ENCODE measurements at regions not wholly inside any gene's neighbourhood (a gene's known extent, or its start where the extent isn't known, plus 50 kb on each side); places are given as distances from the start of the nearest gene placed in this dataset.

DNA sequence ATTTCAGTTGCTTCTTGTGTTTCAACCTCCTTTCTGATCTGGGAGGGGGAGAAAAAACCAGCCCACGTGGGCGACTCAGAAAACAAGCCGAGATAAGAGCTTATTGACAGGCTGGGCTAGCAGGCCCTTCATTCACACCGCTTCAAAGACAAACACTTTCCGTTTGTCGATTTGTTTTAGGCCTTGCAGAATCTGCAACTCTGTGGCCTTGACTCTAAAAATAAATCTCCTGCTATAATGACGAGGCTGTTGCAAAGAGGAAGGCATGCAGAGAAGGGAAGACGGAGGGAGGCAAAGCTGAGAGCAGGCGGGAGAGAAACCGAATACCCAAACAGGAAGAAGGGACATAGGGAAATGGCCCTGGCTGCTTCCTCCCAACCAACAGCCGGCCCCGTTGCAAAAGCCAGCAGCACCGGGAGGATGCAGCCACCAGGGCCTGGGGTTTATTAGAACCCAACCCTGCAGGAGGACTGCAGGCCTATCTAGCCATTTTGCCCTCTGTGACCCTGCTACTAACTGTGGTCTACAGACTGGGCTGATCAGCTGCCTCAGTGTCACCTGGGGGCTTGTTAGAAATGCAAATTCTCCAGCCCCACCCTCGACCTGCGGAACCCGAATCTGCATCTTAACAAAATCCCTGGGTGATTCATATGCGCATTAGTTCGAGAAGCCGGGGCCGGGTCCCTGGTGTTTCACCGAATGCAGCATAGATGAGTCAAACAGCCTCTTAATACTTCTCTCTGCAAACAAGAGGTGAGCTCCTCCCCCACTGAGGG, 325.5 kb downstream of the BCOR start:
- TF ChIP-seq, protein P1, sequence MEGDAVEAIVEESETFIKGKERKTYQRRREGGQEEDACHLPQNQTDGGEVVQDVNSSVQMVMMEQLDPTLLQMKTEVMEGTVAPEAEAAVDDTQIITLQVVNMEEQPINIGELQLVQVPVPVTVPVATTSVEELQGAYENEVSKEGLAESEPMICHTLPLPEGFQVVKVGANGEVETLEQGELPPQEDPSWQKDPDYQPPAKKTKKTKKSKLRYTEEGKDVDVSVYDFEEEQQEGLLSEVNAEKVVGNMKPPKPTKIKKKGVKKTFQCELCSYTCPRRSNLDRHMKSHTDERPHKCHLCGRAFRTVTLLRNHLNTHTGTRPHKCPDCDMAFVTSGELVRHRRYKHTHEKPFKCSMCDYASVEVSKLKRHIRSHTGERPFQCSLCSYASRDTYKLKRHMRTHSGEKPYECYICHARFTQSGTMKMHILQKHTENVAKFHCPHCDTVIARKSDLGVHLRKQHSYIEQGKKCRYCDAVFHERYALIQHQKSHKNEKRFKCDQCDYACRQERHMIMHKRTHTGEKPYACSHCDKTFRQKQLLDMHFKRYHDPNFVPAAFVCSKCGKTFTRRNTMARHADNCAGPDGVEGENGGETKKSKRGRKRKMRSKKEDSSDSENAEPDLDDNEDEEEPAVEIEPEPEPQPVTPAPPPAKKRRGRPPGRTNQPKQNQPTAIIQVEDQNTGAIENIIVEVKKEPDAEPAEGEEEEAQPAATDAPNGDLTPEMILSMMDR (IDR thresholded peaks at IDR 0.05) = no peak
- no peak for DNase-seq (ENCODE audit: low spot score)
- no peaks in the 10 kb centered on the region for H3K9me3 ChIP-seq
- H3K27me3 ChIP-seq = no peaks in the 10 kb centered on the region
- peaks cover 0 to 8% of the 10 kb centered on the region in 2 donors for H3K4me1 ChIP-seq
- no peaks in the 10 kb centered on the region for H3K36me3 ChIP-seq
- no peak overlapping the region for H3K4me3 ChIP-seq
- H3K27ac ChIP-seq = peak overlapping the region in 1 of 2 donors; percentile 45

DNA sequence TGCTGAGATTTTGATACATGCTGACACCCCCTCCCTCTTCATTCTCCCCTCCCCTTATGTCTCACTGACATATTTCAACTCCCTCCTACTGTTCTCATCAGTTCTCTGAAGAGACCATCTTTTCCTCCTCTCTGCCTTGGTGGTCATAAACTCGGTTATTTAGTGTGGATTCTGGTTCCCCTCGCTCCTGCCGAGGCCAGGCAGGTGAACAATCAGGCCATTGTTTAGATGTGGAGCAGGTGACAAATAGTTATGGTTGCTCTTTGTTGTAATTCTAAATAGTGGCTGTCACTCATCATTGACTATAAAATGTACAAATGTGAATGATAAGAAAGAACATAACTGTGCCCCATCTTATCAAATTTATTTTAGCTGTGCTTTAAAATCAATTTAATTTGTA, 324.6 kb downstream of the BCOR start:
- TF ChIP-seq, protein P1 (IDR thresholded peaks at IDR 0.05) = no peak

DNA sequence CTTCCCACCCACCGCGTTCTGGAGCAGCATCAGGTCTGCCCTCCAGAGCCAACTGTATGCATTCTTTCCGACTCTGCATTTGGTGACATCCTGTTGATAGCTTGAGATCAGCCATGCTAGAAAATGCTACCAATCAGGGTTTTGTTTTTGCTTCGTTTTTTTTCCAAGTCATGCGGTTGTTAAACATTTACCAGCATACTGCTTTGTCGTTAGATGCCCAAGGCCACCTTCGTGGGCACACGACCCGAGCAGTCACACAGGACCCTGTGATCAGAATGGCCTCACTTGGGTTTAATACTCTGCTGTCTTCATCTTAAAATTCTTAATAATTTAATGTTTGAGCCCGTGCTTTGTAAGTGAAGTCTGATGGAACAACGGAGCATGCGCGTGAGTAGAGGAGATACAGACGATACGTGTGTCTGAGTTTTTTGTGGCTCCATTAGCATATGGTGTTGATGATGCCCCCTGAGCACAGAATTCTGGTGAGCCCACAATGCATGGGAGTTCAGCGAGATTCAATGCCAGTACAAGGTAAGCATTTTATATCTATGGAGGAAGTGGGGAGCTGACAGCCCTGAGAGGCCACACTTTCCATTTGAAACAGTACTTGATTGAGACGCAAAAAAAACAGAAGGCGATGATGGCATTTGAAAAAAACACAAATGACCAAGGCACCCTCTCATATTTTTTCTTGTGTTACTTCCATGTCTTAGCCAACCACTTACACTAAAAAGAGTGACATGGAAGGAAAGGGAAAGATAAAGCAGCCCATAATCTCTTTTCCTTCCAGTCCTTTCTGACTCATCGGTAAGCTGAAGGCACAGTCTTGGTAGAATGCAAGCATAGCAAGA, 323.6 kb downstream of the BCOR start:
- no peaks in the 10 kb centered on the region for H3K9me3 ChIP-seq
- no peaks in the 10 kb centered on the region for H3K36me3 ChIP-seq
- H3K4me3 ChIP-seq = no peak overlapping the region
- no peak for DNase-seq (ENCODE audit: low spot score)
- H3K4me1 ChIP-seq = peaks cover 0 to 8% of the 10 kb centered on the region in 2 donors
- TF ChIP-seq, protein P1 (IDR thresholded peaks at IDR 0.05) = no peak
- H3K27ac ChIP-seq = no peak overlapping the region
- H3K27me3 ChIP-seq = no peaks in the 10 kb centered on the region

More for the DNA sequence above, 324.6 kb downstream of the BCOR start:
- no peak overlapping the region for H3K4me3 ChIP-seq
- DNase-seq (ENCODE audit: low spot score) = no peak
- H3K9me3 ChIP-seq = no peaks in the 10 kb centered on the region
- H3K36me3 ChIP-seq = no peaks in the 10 kb centered on the region
- H3K27ac ChIP-seq = no peak overlapping the region
- H3K27me3 ChIP-seq = no peaks in the 10 kb centered on the region
- H3K4me1 ChIP-seq = peaks cover 0 to 8% of the 10 kb centered on the region in 2 donors

DNA sequence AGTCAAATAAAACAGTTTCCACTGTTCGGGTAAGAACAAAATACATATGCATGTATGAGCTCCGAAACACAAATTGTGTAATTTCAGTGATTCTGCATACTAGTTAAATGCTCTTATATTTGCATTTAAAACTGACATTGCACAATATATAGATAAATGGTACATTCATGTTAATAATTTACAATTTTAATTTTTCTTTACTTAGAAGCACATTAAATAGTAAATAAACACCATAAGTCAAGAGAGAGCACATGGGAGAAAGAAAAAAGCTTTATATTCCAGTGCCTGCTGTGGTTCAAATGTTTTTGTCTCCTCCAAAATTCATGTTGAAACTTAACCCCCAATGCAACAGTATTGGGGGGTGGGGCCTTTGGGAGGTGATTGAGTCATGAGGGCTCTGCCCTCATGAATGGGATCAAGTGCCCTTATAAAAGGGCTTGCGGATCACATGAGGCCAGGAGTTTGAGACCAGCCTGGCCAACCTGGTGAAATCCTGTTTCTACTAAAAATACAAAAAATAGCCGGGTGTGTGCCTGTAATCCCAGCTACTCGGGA, 322.9 kb downstream of the BCOR start:
- H3K36me3 ChIP-seq = no peaks in the 10 kb centered on the region
- no peak for DNase-seq (ENCODE audit: low spot score)
- no peak overlapping the region for H3K4me3 ChIP-seq
- H3K27me3 ChIP-seq = no peaks in the 10 kb centered on the region
- TF ChIP-seq, protein P1 (IDR thresholded peaks at IDR 0.05) = no peak
- no peak overlapping the region for H3K27ac ChIP-seq
- H3K9me3 ChIP-seq = peaks cover 0 to 2% of the 10 kb centered on the region in 2 donors
- peaks cover 0 to 8% of the 10 kb centered on the region in 2 donors for H3K4me1 ChIP-seq

DNA sequence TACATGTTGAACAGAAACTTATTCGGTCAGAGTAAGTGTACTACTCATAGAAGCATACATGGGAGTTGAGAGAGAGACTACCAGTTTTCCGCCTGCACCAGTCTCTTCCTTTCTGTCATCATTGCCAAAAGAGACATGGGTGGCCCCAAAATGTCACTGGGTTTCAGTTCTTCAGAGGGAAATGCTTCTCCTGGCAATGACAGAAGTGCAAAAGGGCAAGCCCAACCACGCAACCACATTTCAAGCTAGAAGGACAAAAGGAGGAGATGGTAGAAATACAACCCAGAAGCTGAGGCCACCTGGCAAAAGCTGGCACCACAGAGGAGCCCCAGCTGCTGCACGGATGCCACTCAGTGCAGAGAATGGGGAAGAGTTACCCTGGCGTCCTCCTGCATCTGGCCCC, 320.1 kb downstream of the BCOR start:
- no peaks in the 10 kb centered on the region for H3K4me1 ChIP-seq
- H3K27ac ChIP-seq = no peak overlapping the region
- TF ChIP-seq, protein P1 (IDR thresholded peaks at IDR 0.05) = no peak

More for the DNA sequence above, 320.1 kb downstream of the BCOR start:
- H3K9me3 ChIP-seq = peaks cover 0 to 7% of the 10 kb centered on the region in 2 donors
- H3K27me3 ChIP-seq = no peaks in the 10 kb centered on the region
- H3K36me3 ChIP-seq = no peaks in the 10 kb centered on the region
- no peak overlapping the region for H3K4me3 ChIP-seq
- no peak for DNase-seq (ENCODE audit: low spot score)

All from right atrium auricular region (tissue), 2 donors.